ENCODE measurements at regions not wholly inside any gene's neighbourhood (a gene's known extent, or its start where the extent isn't known, plus 50 kb on each side); places are given as distances from the start of the nearest gene placed in this dataset.

GRCh38 chr6:137353346-137353745 is 134.2 kb upstream of the IFNGR1 start:
- no peak for TF ChIP-seq CTCF (IDR thresholded peaks at IDR 0.05; ENCODE audit: low read depth, low read length)
- H3K4me3 ChIP-seq (ENCODE audit: low read depth, low read length) = no peak overlapping the region

- H3K4me3 ChIP-seq (ENCODE audit: low read depth, low read length) = no peak overlapping the region
- TF ChIP-seq CTCF (IDR thresholded peaks at IDR 0.05; ENCODE audit: low read depth, low read length) = no peak
These were observed 133.7 kb upstream of the IFNGR1 start for GRCh38 chr6:137352859-137353258.

- no peak overlapping the region for H3K4me3 ChIP-seq (ENCODE audit: low read depth, low read length)
- TF ChIP-seq CTCF (IDR thresholded peaks at IDR 0.05; ENCODE audit: low read depth, low read length) = no peak
These were observed 132.7 kb upstream of the IFNGR1 start for GRCh38 chr6:137351890-137352289.

- no peak overlapping the region for H3K4me3 ChIP-seq (ENCODE audit: low read depth, low read length)
- TF ChIP-seq CTCF (IDR thresholded peaks at IDR 0.05; ENCODE audit: low read depth, low read length) = no peak
These were observed 131.7 kb upstream of the IFNGR1 start for GRCh38 chr6:137350857-137351256.

- H3K4me3 ChIP-seq (ENCODE audit: low read depth, low read length) = no peak overlapping the region
- no peak for TF ChIP-seq CTCF (IDR thresholded peaks at IDR 0.05; ENCODE audit: low read depth, low read length)
These were observed 131.0 kb upstream of the IFNGR1 start for GRCh38 chr6:137349856-137350830.

GRCh38 chr6:137348777-137349176 is 129.6 kb upstream of the IFNGR1 start:
- H3K4me3 ChIP-seq (ENCODE audit: low read depth, low read length) = no peak overlapping the region
- no peak for TF ChIP-seq CTCF (IDR thresholded peaks at IDR 0.05; ENCODE audit: low read depth, low read length)

GRCh38 chr6:137343241-137343640 is 124.1 kb upstream of the IFNGR1 start:
- no peak for TF ChIP-seq CTCF (IDR thresholded peaks at IDR 0.05; ENCODE audit: low read depth, low read length)
- no peak overlapping the region for H3K4me3 ChIP-seq (ENCODE audit: low read depth, low read length)

Measured in WI38 (cell line).